ENCODE measurements at regions not wholly inside any gene's neighbourhood (a gene's known extent, or its start where the extent isn't known, plus 50 kb on each side); places are given as distances from the start of the nearest gene placed in this dataset.

DNA sequence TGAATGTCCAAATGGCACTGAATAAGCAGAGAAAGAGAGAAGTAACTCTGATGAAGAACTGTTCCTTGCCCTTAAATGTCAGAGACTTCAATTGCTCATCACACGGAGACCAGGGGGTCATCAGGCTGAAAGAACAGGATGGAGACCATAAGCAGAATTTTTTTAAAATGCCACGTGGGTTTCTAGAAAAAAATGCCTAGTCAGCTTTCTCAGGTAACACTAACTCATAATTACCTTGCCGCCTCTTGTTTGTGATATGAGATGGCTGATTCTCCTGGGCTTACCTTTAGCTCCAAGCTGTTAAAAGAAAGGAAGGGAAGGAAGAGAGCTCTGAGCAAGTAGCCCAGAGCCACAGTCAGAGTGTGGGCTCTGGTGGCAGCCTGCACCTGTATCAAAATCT, 372.0 kb downstream of the GPAM start:
- no peak for DNase-seq (ENCODE audit: low read depth in 2 of 2)

DNA sequence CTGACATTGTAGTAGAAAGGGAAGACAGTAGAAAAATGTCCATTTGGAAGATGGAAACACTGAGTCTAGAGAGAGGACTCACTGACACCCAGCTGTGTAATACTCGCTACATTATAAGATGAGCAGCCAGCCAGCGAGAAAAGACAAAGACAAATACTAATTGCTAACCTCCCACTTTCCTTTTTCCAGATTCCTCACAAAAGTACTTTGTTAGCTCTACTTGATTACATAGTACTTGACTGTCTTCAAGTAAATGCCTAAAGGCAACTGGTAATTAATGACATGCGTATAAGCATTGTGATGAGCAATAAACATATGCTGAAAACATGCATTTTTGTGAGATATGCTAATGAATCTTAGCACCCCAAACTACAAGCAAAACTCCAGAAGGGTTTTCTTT, 363.1 kb downstream of the GPAM start:
- no peak for DNase-seq (ENCODE audit: low read depth in 2 of 2)

DNA sequence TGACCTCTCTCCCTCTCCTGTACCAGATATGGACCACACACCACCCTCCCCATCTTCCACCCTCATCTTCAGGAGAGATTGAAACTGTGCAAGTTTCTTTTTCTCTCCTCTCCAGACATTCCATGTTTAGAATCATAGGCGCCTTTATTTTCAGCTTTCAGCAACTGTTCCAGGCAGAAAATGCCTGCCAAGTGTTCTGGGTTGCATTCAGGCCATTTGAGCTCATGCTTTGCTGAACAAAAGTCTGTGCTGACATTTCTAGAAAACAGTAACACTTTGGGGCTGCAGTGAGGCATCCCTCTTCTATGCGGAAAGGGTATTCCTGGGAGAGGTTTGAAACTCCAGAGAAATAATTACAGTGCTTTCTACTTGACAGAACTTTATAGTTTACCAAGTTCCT, 361.7 kb downstream of the GPAM start:
- no peak for DNase-seq (ENCODE audit: low read depth in 2 of 2)

DNA sequence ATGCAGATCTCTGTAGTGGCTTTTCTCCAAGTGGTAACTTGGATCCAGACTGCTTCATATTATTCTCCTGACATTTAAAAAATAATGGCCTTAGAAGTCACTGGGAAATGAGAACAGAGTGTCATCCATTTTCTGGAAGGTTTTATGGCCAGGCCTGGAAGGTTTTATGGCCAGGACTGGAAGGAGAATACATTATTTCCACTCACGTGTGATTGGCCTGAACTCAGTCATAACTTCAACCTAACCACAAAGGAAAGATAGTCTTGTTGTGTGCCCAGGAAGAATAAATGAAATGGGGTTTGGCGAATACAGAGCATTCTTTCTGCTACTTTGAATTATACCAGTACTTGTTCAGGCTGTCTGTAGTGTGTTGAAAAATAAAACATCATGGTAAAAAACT, 360.9 kb downstream of the GPAM start:
- DNase-seq (ENCODE audit: low read depth in 2 of 2) = no peak

DNA sequence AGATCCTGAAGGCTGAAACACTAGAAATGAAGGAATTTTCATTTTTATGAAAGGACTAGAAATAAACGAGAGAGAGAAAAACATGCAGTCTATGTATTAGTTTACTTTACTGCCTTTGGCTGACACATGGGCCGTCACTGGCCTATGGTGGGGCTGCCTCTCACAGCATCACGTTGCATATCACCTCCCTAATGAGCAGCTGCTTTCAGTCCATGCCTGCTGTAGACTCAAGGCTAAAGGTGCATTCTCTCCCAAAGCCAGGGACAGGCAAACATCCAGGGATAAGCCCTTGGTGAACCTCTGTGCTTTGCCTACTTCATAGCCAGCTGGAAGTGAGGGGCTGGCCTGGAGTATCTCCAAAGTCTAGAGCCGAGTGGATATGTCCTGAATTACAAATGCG, 359.4 kb downstream of the GPAM start:
- DNase-seq (ENCODE audit: low read depth in 2 of 2) = no peak

DNA sequence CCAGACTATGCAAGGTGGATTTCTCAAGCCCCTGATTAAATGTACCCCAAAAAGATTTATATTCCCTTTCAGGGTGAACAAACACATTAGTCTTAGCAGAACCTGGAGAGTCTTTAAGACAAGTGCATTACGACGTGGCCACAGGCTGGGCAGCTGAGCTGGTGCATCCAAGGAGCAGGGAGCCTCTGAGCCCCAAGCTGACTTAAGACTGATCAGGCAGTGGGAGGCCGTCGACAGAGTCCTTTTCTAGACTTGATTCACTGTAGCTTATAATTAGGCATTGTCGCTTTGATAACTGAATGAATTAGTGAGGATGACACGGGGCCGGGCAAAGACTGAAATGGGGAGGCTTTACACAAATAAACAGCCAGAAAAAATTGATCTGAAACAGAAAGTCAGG, 353.2 kb downstream of the GPAM start:
- no peak for DNase-seq (ENCODE audit: low read depth in 2 of 2)

DNA sequence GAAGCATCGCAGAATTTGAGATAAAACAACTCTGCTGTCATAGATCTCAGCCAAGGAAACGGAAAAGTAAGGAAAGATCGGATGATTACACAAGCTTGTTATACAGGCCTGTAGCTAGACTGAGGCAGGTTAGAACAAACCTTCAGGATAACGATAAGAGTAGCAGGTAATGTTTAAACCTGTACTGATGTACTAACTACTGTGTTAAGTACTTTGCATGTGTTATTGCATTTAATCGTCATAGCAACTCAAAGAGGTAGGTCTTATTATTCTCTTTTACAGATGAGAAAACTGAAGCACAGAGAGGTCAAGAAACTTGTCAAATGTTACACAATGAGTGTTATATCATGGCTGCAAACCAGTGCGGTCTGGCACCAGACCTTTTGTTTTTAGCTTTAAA, 352.5 kb downstream of the GPAM start:
- DNase-seq (ENCODE audit: low read depth in 2 of 2) = no peak

DNA sequence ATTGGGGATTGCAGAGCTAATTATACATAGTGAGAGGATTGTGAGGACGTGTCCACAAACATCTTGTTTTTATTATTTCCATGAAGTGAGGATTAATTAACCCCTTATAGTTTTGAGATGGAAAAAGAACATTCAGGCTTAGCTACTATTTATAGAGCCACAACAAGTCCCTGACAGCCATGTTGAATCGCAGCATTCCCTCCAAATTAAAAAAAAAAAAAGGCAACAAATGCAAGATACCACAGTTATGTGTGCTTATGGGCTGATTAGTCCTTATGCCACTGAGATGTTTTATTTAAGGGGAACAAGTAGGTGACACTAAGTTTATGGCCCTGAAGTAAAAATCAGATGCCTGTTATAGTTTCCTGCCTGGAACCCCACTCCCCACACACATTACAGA, 350.3 kb downstream of the GPAM start:
- no peak for DNase-seq (ENCODE audit: low read depth in 2 of 2)

DNA sequence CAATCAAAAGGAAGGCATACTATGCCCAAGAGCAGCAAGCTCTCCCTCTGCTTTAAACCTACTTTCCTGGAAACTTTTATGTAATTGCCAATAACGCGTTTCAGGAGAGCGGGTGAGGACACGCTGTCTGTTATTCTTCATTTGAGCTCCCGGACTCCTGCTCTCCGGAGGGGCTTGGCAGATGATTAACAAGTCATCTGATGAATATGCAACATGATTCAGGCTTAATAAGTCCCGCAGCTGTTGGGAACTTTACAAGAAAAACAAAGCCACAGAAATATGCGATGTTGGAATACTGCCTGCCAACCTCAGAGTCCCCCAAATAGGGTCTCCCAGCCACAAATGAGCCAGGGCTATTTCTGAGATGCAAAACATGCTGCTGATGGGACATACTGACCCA, 348.0 kb downstream of the GPAM start:
- no peak for DNase-seq (ENCODE audit: low read depth in 2 of 2)

DNA sequence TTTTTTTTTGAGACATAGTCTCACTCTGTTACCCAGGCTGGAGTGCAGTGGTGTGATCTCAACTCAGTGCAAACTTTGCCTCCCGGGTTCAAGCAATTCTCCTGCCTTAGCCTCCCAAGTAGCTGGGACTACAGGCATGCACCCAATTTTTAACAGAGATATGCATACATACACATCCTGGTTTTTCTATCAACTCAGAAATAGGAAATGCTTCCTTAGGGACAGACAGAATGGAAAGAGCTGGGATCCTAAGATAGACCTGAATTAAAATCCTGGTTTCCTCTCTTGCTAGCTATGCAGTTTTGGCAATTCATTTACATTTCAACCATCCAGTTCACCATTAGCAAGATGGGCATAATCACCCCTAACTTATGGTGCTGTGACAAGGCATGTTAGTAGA, 347.5 kb downstream of the GPAM start:
- no peak for DNase-seq (ENCODE audit: low read depth in 2 of 2)

DNA sequence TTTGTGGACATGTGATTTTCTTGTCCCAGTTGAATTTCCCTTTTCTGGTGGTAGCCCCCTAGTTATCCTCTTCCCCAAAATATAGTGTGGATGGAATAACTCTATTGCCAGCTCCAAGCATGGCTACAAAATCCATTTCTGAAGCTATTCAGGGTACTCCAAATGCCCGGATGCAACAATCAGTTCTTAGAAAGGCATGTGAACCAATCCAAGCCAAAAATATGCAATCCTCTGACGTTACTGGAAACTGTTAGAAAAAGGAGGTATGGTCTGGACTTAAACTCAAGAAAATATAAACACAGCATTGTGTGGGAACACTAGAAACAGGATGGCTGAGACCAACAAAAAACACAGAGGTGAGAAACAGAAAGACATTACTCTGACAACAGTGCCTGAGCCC, 347.0 kb downstream of the GPAM start:
- no peak for DNase-seq (ENCODE audit: low read depth in 2 of 2)

DNA sequence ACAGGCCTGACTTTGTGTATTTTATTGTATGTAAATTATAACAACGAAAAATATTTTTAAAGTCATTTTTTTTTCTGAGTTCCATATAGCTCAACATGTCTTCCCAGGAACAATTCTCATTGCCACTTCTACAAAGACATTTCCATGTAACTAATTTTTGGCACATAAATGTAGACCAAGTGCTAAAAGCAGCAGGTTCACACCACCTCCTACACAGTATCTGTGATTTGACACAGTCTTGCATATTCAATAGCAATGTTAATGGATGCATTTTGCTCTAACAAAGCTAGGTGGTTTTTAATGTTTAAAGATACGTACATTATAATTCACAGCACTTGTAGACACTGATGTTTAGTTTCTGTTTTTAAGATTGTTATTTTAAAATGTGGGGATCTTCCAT, 346.5 kb downstream of the GPAM start:
- DNase-seq (ENCODE audit: low read depth in 2 of 2) = no peak

DNA sequence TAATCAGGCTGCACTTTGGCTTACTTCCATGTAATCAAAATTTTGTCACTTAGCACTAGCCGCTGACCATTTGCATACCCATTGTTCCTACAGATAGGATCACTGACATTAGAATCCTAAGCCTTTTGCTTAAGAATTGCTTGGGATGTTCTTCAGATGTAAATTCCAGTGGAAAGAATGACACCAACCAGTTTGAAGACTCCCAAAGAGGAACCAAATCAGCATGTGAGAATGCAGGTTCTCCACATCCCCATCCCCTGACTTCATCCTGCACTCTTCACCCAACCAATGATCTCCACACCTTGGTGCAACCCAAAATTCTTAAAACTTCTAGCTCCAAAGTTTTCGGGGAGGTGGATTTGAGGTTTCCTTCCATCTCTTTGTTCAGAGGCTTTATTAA, 345.6 kb downstream of the GPAM start:
- DNase-seq (ENCODE audit: low read depth in 2 of 2) = no peak

DNA sequence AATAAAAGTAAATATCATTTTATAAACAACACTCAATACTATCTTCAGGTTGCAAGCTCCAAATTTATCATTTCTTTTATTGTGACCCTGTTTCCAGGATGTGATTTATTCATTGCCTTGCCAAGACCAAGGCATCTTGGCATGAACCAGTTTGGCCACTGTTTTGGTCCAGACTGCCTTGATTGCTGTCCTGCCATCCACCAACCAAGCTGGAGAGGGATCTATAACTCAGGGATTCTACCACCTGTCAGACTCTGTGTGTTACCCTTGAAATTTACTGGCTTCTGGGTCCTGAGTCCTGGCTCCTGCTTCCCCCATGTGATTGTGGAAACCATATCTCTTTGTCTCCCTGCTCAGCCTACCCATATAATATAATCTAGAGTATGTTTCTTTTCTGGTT, 343.0 kb downstream of the GPAM start:
- no peak for DNase-seq (ENCODE audit: low read depth in 2 of 2)

DNA sequence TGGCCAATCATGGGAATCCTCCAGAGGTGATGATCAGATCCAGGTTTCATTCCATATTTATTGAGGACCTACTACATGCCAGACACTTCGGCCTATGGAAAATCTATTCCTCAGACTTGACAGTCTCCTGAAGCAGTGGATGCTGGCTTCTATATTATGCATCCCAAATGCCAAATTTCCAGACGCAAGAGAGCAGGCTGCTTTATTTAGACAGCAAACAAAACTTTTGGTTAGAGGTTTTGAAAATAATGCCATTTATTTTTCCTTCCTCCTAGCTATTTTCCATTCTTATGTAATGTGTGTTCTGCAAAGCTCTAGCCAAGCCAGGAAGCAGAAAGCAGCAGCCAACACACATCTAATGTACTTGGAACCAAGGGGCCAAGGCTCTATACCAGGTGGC, 330.8 kb downstream of the GPAM start:
- DNase-seq (ENCODE audit: low read depth in 2 of 2) = no peak

DNA sequence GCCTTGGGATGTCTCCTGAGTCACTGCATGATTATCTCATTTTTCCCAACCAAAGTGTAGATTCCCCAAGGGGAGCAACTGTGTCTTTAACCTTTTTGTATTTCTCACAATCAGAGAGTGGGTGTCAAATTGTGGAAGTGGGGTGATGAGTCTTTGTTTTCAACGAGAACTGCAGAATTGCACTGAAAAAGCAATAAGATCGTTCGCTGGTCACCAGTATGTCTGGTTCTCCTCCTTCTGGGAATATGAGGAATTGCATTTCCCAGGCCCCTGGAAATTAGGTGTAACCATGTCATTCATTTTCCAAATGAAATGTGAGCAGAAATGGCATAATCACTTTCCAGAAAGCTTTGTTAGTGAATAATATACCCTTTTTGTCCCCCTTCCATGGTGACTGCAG, 326.9 kb downstream of the GPAM start:
- no peak for DNase-seq (ENCODE audit: low read depth in 2 of 2)

DNA sequence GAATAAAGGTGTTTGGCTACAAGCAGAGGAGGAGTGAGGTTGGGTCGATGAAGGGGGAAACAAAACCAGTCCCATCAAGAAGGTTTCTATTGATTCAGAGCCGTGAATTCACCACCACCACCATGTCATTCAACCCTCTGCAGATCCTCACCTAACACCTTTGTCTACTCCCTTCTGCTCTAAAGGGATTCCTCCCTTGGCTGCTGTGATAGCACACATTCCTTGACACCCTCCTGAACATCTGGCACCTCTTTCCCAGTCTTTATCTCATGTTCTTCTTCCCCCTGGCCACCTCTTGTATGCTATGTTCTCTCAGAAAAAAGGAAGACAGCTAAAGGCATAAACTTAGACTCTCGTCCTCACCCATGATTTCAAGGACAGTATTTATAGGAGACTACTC, 318.0 kb downstream of the GPAM start:
- no peak for DNase-seq (ENCODE audit: low read depth in 2 of 2)

DNA sequence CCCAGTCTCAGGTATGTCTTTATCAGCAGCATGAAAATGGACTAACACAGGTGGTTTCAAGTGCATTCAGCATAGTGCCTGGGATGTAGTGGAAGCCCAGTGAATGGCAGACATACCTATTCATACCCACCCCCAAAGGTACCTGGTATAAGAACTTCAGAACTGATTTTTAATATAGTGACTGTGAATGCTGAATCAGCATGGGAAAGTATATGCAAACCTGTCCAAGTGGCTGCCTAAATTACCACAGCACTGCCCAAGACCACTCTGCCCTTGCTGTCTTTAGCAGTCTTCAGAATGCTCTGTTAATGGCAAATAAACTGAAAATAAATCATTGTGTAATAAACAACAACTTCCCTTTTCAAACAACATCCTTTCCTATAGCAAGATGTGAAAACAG, 312.1 kb downstream of the GPAM start:
- no peak for DNase-seq (ENCODE audit: low read depth in 2 of 2)

DNA sequence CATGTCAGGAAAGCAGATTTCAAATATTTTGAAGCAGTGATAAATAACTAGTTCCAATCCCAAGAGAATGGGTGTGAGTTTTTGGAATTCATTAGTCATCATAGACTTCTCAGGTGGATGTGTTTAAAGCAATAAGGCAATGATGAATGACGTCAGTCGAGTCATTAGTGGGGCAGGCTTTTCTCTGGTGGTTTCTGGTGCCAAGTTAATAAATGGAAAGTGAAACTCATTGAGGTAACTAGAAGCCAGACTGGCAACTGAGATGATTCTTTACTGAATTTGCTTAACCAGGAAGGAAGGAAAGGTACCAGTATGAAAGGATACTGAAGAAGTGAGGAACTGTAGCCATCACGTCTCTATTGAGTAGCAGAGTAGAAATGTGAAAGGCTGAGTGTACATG, 311.0 kb downstream of the GPAM start:
- DNase-seq (ENCODE audit: low read depth in 2 of 2) = no peak

DNA sequence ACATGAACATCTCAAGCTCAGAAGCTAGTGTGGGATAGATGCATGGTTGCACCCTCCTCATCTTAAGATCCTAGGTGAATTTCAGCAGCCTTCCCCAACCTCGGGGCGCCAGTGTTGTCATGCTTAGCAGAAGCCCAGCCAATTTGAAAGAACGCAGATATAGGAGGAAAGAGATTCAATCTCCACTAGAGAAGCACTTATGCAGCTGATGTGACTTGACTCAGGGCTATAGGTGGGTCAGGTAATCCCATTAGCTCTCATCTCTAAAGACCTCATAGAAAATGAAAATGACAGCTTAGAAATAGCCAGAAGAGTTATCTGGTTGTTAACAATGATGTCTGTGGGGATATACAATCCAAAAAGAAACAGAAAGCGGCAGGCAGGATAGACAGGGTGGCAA, 310.5 kb downstream of the GPAM start:
- DNase-seq (ENCODE audit: low read depth in 2 of 2) = no peak

DNA sequence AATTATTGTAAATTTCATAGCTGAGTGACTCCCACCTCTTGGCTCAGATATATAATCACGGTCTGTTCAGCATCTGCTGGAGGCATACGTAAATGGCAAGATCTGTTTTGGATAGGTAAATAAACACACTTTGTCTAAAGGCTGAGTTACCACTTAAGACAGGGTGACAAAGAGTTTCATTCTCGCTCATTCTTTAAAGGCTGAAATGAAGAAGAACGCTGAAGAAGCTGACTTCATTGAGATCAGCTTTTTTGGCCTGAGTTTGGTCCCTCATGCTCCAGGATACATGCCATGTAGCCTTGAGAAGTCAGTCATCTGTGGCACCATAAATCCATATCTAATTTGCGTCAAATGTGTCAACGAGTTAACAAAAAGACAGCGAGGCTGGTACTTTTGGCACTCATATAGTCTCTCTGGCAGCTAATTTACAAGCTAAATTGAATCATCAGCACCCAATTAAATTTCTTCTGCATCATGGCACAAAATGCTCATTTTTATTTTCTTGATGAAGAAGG, 309.9 kb downstream of the GPAM start:
- no peak for DNase-seq (ENCODE audit: low read depth in 2 of 2)

DNA sequence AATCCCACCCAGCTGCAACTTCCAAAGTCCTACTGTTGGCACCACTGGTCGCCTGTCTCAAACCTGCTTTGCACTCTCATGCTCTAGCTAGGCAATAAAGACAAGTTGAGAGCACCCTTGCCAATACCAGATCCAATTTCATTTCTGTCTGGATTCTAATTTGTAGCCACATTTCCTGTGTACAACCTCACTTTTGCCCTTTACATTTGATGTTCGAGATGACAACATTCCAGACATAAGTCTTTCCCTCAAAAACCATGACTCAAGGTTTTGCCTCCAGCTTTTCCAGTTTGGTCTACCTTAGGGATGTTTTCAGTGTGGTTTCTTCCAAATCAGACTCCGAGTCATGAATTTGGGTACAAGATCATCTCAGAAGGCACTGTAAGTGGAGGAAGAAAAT, 309.0 kb downstream of the GPAM start:
- no peak for DNase-seq (ENCODE audit: low read depth in 2 of 2)

DNA sequence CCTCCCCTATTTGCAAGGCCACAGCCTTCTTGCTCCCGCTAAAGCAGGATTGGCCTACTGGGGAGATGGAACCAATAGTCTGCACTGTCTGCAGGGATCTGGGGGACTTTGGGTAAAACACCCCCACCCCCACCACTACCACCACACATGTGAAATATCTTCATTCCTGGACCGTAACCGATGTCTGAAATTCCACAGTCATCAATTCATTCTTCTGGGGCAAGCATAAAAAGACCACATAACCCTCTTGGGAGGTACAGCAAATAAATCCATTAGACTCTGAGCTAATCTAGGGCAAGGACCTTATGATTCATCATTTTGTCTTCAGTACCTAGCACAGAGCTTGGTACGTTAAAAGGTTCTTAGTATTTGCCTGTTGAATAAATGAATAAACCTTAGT, 307.8 kb downstream of the GPAM start:
- DNase-seq (ENCODE audit: low read depth in 2 of 2) = no peak

DNA sequence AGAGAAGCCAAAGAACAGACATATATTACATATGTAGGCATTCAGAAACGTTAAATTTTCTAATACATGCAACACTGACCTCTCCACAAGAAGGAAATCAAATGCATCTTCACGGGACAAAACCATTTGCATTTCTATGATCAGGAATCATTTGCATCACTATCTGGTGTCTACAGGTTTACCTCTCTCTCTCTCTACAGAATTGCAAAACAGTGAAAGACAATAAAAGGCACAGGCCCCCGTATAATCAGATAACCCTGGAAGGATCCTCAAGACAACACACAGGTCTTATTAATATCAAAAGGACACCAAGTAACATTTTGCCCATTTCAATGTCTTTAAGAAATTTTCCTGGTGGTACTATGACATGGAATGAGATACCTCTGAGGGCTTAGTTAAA, 306.3 kb downstream of the GPAM start:
- DNase-seq (ENCODE audit: low read depth in 2 of 2) = no peak

DNA sequence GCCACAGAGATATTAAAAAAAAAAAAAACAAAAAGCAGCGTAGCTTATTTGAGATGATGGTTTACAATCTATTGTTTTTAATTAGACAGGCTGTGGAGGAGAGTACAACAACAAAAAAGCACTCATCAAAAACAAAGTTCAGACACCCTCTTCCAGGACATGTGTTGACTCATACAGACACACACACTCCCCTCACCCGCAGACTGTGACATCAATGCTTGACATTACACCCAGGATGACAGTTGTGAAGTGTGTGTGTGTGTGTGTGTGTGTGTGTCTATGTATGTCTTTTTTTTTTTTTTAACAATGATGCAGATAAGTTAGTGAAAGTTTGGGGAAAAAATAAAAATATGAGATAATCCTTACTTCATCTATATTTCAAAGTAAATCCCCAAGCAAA, 303.6 kb downstream of the GPAM start:
- DNase-seq (ENCODE audit: low read depth in 2 of 2) = no peak
